ENCODE measurements at regions not wholly inside any gene's neighbourhood (a gene's known extent, or its start where the extent isn't known, plus 50 kb on each side); places are given as distances from the start of the nearest gene placed in this dataset.
"Not testable (repeated sequence)": the region's sequence is repeated elsewhere in the genome, so short reads cannot be mapped to it uniquely, and the experiment has no call there.

- Mint-ChIP-seq H3K4me1 (no peaks in the 10 kb centered on the region), H3K27me3 (peaks cover 4% of the 10 kb centered on the region), H3K9me3 (no peaks in the 10 kb centered on the region), H3K4me3 (no peak overlapping the region), H3K36me3 (ENCODE audit: low read depth) (no peaks in the 10 kb centered on the region), H3K27ac (no peak overlapping the region)
- DNase-seq, result no peak
- no peak for ATAC-seq
Observed at GRCh38 chr6:115873901-115874300, 186.8 kb downstream of the FRK start.

- no peaks in the 10 kb centered on the region for H3K9me3 Mint-ChIP-seq
- H3K4me3 Mint-ChIP-seq, result no peak overlapping the region
- no peaks in the 10 kb centered on the region for H3K36me3 Mint-ChIP-seq (ENCODE audit: low read depth)
- ATAC-seq, result no peak
- DNase-seq, result no peak
- H3K27ac Mint-ChIP-seq, result no peak overlapping the region
- H3K27me3 Mint-ChIP-seq, result peaks cover 4% of the 10 kb centered on the region
- H3K4me1 Mint-ChIP-seq, result no peaks in the 10 kb centered on the region
Observed at GRCh38 chr6:115870464-115870863, 190.2 kb downstream of the FRK start.

- Mint-ChIP-seq H3K4me1 (no peaks in the 10 kb centered on the region), H3K27ac (no peak overlapping the region), H3K4me3 (no peak overlapping the region), H3K27me3 (peaks cover 2% of the 10 kb centered on the region), H3K36me3 (ENCODE audit: low read depth) (no peaks in the 10 kb centered on the region), H3K9me3 (no peaks in the 10 kb centered on the region)
- ATAC-seq (no peak), DNase-seq (no peak)
Observed at GRCh38 chr6:115865914-115866313, 194.8 kb downstream of the FRK start.

GRCh38 chr6:115863211-115863610 is 197.5 kb downstream of the FRK start:
- Mint-ChIP-seq H3K27me3 (no peaks in the 10 kb centered on the region), H3K4me3 (no peak overlapping the region)

GRCh38 chr6:115861658-115862057 is 199.0 kb downstream of the FRK start:
- not testable (repeated sequence) for H3K27ac Mint-ChIP-seq; H3K4me3 Mint-ChIP-seq; H3K27me3 Mint-ChIP-seq; H3K36me3 Mint-ChIP-seq (ENCODE audit: low read depth); ATAC-seq; DNase-seq; H3K4me1 Mint-ChIP-seq
- peaks cover 13% of the 10 kb centered on the region for H3K9me3 Mint-ChIP-seq

More at GRCh38 chr6:115863211-115863610, 197.5 kb downstream of the FRK start:
- Mint-ChIP-seq H3K36me3 (ENCODE audit: low read depth) (no peaks in the 10 kb centered on the region), H3K9me3 (peaks cover 5% of the 10 kb centered on the region), H3K4me1 (no peaks in the 10 kb centered on the region), H3K27ac (no peak overlapping the region)
- ATAC-seq, result no peak
- DNase-seq, result no peak

- not testable (repeated sequence) for DNase-seq; H3K27ac Mint-ChIP-seq; H3K27me3 Mint-ChIP-seq; ATAC-seq; H3K4me1 Mint-ChIP-seq; H3K36me3 Mint-ChIP-seq (ENCODE audit: low read depth); H3K4me3 Mint-ChIP-seq
- peaks cover 20% of the 10 kb centered on the region for H3K9me3 Mint-ChIP-seq
Observed at GRCh38 chr6:115859577-115859976, 201.1 kb downstream of the FRK start.

GRCh38 chr6:115854866-115855665 is 205.6 kb downstream of the FRK start:
- Mint-ChIP-seq H3K9me3 (peaks cover 26% of the 10 kb centered on the region), H3K27me3 (no peaks in the 10 kb centered on the region), H3K27ac (no peak overlapping the region), H3K4me3 (no peak overlapping the region), H3K4me1 (no peaks in the 10 kb centered on the region), H3K36me3 (ENCODE audit: low read depth) (no peaks in the 10 kb centered on the region)
- ATAC-seq (no peak), DNase-seq (no peak)

- ATAC-seq (no peak), DNase-seq (no peak)
- H3K27me3 Mint-ChIP-seq, result no peaks in the 10 kb centered on the region
- H3K4me1 Mint-ChIP-seq, result no peaks in the 10 kb centered on the region
- no peak overlapping the region for H3K27ac Mint-ChIP-seq
- peaks cover 3% of the 10 kb centered on the region for H3K9me3 Mint-ChIP-seq
- H3K36me3 Mint-ChIP-seq (ENCODE audit: low read depth), result no peaks in the 10 kb centered on the region
- no peak overlapping the region for H3K4me3 Mint-ChIP-seq
Observed at GRCh38 chr6:115847671-115848070, 213.0 kb downstream of the FRK start.

GRCh38 chr6:115843945-115844344 is 216.7 kb downstream of the FRK start:
- DNase-seq, result no peak
- Mint-ChIP-seq H3K27me3 (no peaks in the 10 kb centered on the region), H3K27ac (no peak overlapping the region), H3K4me3 (no peak overlapping the region), H3K36me3 (ENCODE audit: low read depth) (no peaks in the 10 kb centered on the region), H3K4me1 (no peaks in the 10 kb centered on the region), H3K9me3 (peaks cover 3% of the 10 kb centered on the region)
- no peak for ATAC-seq

- no peak for ATAC-seq
- no peak for DNase-seq
- Mint-ChIP-seq H3K27ac (no peak overlapping the region), H3K4me3 (no peak overlapping the region), H3K4me1 (no peaks in the 10 kb centered on the region), H3K27me3 (no peaks in the 10 kb centered on the region), H3K36me3 (ENCODE audit: low read depth) (no peaks in the 10 kb centered on the region), H3K9me3 (peaks cover 3% of the 10 kb centered on the region)
Observed at GRCh38 chr6:115842338-115842737, 218.4 kb downstream of the FRK start.

GRCh38 chr6:115839583-115840181 is 221.0 kb downstream of the FRK start:
- Mint-ChIP-seq H3K4me3 (no peak overlapping the region), H3K36me3 (ENCODE audit: low read depth) (no peaks in the 10 kb centered on the region), H3K4me1 (no peaks in the 10 kb centered on the region), H3K27me3 (no peaks in the 10 kb centered on the region), H3K27ac (no peak overlapping the region), H3K9me3 (peaks cover 5% of the 10 kb centered on the region)
- no peak for DNase-seq
- no peak for ATAC-seq

GRCh38 chr6:115838763-115839401 is 221.8 kb downstream of the FRK start:
- Mint-ChIP-seq H3K27me3 (no peaks in the 10 kb centered on the region), H3K4me3 (no peak overlapping the region), H3K9me3 (peaks cover 5% of the 10 kb centered on the region), H3K4me1 (no peaks in the 10 kb centered on the region), H3K27ac (no peak overlapping the region), H3K36me3 (ENCODE audit: low read depth) (no peaks in the 10 kb centered on the region)
- DNase-seq (peak; percentile 1), ATAC-seq (peak; percentile 20)

- H3K27me3 Mint-ChIP-seq, result no peaks in the 10 kb centered on the region
- DNase-seq (no peak), ATAC-seq (no peak)
- H3K4me1 Mint-ChIP-seq, result no peaks in the 10 kb centered on the region
- H3K9me3 Mint-ChIP-seq, result peaks cover 5% of the 10 kb centered on the region
- H3K27ac Mint-ChIP-seq, result no peak overlapping the region
- H3K36me3 Mint-ChIP-seq (ENCODE audit: low read depth), result no peaks in the 10 kb centered on the region
- H3K4me3 Mint-ChIP-seq, result no peak overlapping the region
Observed at GRCh38 chr6:115838216-115838615, 222.5 kb downstream of the FRK start.

GRCh38 chr6:115836374-115836773 is 224.3 kb downstream of the FRK start:
- H3K27ac Mint-ChIP-seq; H3K27me3 Mint-ChIP-seq; H3K4me3 Mint-ChIP-seq; H3K36me3 Mint-ChIP-seq (ENCODE audit: low read depth); H3K4me1 Mint-ChIP-seq; DNase-seq; ATAC-seq; H3K9me3 Mint-ChIP-seq: not testable (repeated sequence)

- no peak for DNase-seq
- Mint-ChIP-seq H3K27ac (no peak overlapping the region), H3K27me3 (no peaks in the 10 kb centered on the region), H3K4me3 (no peak overlapping the region), H3K4me1 (no peaks in the 10 kb centered on the region), H3K36me3 (ENCODE audit: low read depth) (no peaks in the 10 kb centered on the region), H3K9me3 (peaks cover 5% of the 10 kb centered on the region)
- no peak for ATAC-seq
Observed at GRCh38 chr6:115835314-115835713, 225.4 kb downstream of the FRK start.
